C4-2B (cell line): ENCODE measurements at regions not wholly inside any gene's neighbourhood (a gene's known extent, or its start where the extent isn't known, plus 50 kb on each side); places are given as distances from the start of the nearest gene placed in this dataset.

ENCODE experiments used
- CTCF ChIP-seq: fragments of 450-650 bp; conservative IDR thresholded peaks from 2 replicates; pipeline ENCODE4 v1.5.1; 2017; ENCODE audit warnings: mild to moderate bottlenecking
- ZFX ChIP-seq: fragments of 450-650 bp; IDR thresholded peaks from 2 replicates; pipeline ENCODE4 v1.6.1; 2017

- TF ChIP-seq CTCF (no peak), ZFX (no peak)
Observed at GRCh38 chr14:61219256-61219655, 61.9 kb downstream of the TMEM30B start.
